ENCODE measurements at regions not wholly inside any gene's neighbourhood (a gene's known extent, or its start where the extent isn't known, plus 50 kb on each side); places are given as distances from the start of the nearest gene placed in this dataset.

DNA sequence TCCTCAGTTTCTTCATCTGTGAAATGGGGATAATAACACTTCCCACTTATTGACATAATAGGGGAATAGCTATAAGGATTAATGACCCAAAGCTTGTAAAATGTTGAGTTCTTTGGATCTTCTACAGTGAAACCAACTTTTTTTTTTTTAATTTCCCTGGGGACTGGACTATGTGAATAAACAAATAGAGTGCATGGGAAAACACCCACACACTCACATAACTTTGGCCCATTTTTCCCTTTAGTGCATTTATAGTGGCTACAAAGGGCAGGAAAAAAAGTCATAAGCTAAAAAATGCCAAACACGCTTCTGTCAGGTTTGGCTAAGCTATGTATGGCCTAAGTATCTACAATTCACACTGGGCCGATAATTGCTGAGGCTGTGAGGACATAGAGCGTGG lies 406.2 kb upstream of the JAG1 start:
- TF ChIP-seq, protein P1, sequence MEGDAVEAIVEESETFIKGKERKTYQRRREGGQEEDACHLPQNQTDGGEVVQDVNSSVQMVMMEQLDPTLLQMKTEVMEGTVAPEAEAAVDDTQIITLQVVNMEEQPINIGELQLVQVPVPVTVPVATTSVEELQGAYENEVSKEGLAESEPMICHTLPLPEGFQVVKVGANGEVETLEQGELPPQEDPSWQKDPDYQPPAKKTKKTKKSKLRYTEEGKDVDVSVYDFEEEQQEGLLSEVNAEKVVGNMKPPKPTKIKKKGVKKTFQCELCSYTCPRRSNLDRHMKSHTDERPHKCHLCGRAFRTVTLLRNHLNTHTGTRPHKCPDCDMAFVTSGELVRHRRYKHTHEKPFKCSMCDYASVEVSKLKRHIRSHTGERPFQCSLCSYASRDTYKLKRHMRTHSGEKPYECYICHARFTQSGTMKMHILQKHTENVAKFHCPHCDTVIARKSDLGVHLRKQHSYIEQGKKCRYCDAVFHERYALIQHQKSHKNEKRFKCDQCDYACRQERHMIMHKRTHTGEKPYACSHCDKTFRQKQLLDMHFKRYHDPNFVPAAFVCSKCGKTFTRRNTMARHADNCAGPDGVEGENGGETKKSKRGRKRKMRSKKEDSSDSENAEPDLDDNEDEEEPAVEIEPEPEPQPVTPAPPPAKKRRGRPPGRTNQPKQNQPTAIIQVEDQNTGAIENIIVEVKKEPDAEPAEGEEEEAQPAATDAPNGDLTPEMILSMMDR (IDR thresholded peaks at IDR 0.05) = no peak
- TF ChIP-seq EZH2 (IDR thresholded peaks at IDR 0.05) = no peak
- no peak for TF ChIP-seq EZH2phosphoT487 (IDR thresholded peaks at IDR 0.05)
